B cell (primary cell): ENCODE measurements at regions not wholly inside any gene's neighbourhood (a gene's known extent, or its start where the extent isn't known, plus 50 kb on each side); places are given as distances from the start of the nearest gene placed in this dataset.

ENCODE experiments used
- ATAC-seq: fragments of 200-7000 bp; cut with Tn5 transposase; one replicate; pipeline ENCODE4 v1.10.0; 2021; ENCODE audit warnings: low read depth, mild to moderate bottlenecking, moderate number of reproducible peaks, moderate library complexity
- CTCF ChIA-PET: fragments of 350-600 bp; sonication (Branson Sonifier 250); formaldehyde crosslinking; loops from one replicate; lab custom pipeline; 2021; ENCODE audit warnings: antibody characterized with exemption, inconsistent platforms; lab: Charles Lee
- POLR2A ChIA-PET: fragments of 350-600 bp; sonication (Branson Sonifier 250); formaldehyde crosslinking; loops from one replicate; lab custom pipeline; 2021; ENCODE audit warnings: antibody characterized with exemption; lab: Charles Lee
- DNase-seq: peaks from one replicate; pipeline ENCODE4 v3.0.0; 2013
- H2AFZ ChIP-seq: 2 replicates; pipeline ENCODE4 v1.6.1; 2012; ENCODE audit warnings: mild to moderate bottlenecking, low read depth, low read length; ENCODE audit not compliant: insufficient read depth, poor library complexity, severe bottlenecking
- H3K27ac ChIP-seq, 2 donors: 1 replicate in 1 of 2; 2 replicates in 1 of 2; pipeline ENCODE4 v1.5.1; 2012 to 2013; ENCODE audit warnings: low read length in 2 of 2, mild to moderate bottlenecking in 2 of 2, moderate library complexity in 1 of 2
- H3K27me3 ChIP-seq, 4 experiments: fragments of 200-600 bp in 1 of 4; sonication (generic) in 1 of 4; replicated peaks in 1 of 4; 1 replicate in 2 of 4; 2 replicates in 2 of 4; pipeline versions ENCODE4 v1.6.1 to v1.7.0; 2013 to 2016; ENCODE audit warnings: low read length in 3 of 4, mild to moderate bottlenecking in 2 of 4, mixed read lengths in 1 of 4, moderate library complexity in 1 of 4; ENCODE audit not compliant: insufficient read depth in 4 of 4, control insufficient read depth in 3 of 4; ENCODE audit errors: control extremely low read depth in 1 of 4
- H3K36me3 ChIP-seq, 2 experiments: replicated peaks in 1 of 2; 1 replicate in 1 of 2; 2 replicates in 1 of 2; pipeline versions ENCODE4 v1.6.1 to v1.7.1; 2013; ENCODE audit warnings: low read length in 1 of 2; ENCODE audit not compliant: insufficient read depth in 2 of 2, control insufficient read depth in 1 of 2; ENCODE audit errors: control extremely low read depth in 1 of 2, extremely low read depth in 1 of 2
- H3K4me1 ChIP-seq, 2 donors: fragments of 200-600 bp in 1 of 2; sonication (generic) in 1 of 2; 1 replicate in 1 of 2; 2 replicates in 1 of 2; pipeline versions ENCODE4 v1.5.1 to v1.6.1; 2013 to 2017; ENCODE audit warnings: low read length in 2 of 2; ENCODE audit not compliant: control insufficient read depth in 2 of 2, insufficient read depth in 2 of 2
- H3K4me2 ChIP-seq: replicated peaks from 2 replicates; pipeline ENCODE3; 2012; ENCODE audit warnings: mild to moderate bottlenecking, low read depth, low read length; ENCODE audit not compliant: poor library complexity, severe bottlenecking
- H3K4me3 ChIP-seq, 5 experiments: fragments of 200-600 bp in 1 of 5; sonication (generic) in 1 of 5; 1 replicate in 3 of 5; 2 replicates in 2 of 5; pipeline versions ENCODE4 v1.5.1 to v1.7.0; 2011 to 2016; ENCODE audit warnings: low read length in 4 of 5, mild to moderate bottlenecking in 4 of 5, low read depth in 2 of 5, control low read depth in 1 of 5, moderate library complexity in 1 of 5; ENCODE audit not compliant: insufficient read depth in 1 of 5; ENCODE audit errors: control extremely low read depth in 1 of 5, extremely low read depth in 1 of 5
- H3K79me2 ChIP-seq: fragments of 200-600 bp; sonication (generic); one replicate; pipeline ENCODE4 v1.6.0; 2016; ENCODE audit warnings: low read length; ENCODE audit not compliant: control insufficient read depth, insufficient read depth
- H3K9ac ChIP-seq: fragments of 200-600 bp; sonication (generic); 2 replicates; pipeline ENCODE4 v1.6.1; 2017; ENCODE audit warnings: mild to moderate bottlenecking, low read length, moderate library complexity
- H3K9me3 ChIP-seq, 3 donors: one replicate each; pipeline versions ENCODE4 v1.6.1 to v1.7.1; 2013; ENCODE audit warnings: low read length in 2 of 3; ENCODE audit not compliant: control insufficient read depth in 2 of 3, insufficient read depth in 1 of 3; ENCODE audit errors: control extremely low read depth in 1 of 3
- H4K20me1 ChIP-seq: 2 replicates; pipeline ENCODE4 v1.6.0; 2012; ENCODE audit warnings: mild to moderate bottlenecking, low read length; ENCODE audit not compliant: insufficient read depth, control insufficient read depth, poor library complexity, severe bottlenecking
- H3K27ac Mint-ChIP-seq: one replicate; pipeline ENCODE4 v1.8.0; 2021; ENCODE audit warnings: mixed read lengths
- H3K27me3 Mint-ChIP-seq: one replicate; pipeline ENCODE4 v1.8.0; 2021; ENCODE audit warnings: mixed read lengths
- H3K4me1 Mint-ChIP-seq: one replicate; pipeline ENCODE4 v1.8.0; 2021; ENCODE audit warnings: mixed read lengths
- H3K4me3 Mint-ChIP-seq: one replicate; pipeline ENCODE4 v1.8.0; 2021; ENCODE audit warnings: mixed read lengths
- H3K9me3 Mint-ChIP-seq: one replicate; pipeline ENCODE4 v1.8.0; 2022; ENCODE audit warnings: mixed read lengths; ENCODE audit not compliant: insufficient read depth
- CTCF ChIP-seq: fragments of 200-600 bp; IDR thresholded peaks from one replicate; pipeline ENCODE4 v1.8.0; 2022; ENCODE audit warnings: antibody characterized with exemption, mild to moderate bottlenecking
- EZH2 ChIP-seq: IDR thresholded peaks from 2 replicates; pipeline ENCODE4 v1.6.1; 2012; ENCODE audit warnings: borderline replicate concordance, low read depth, mild to moderate bottlenecking, moderate library complexity, low read length; ENCODE audit not compliant: insufficient read depth, poor library complexity, severe bottlenecking
- WGBS: methylation state at CpG from one replicate; pipeline ENCODE4 v1.1.5; 2013; ENCODE audit warnings: missing lambda C conversion rate; ENCODE audit not compliant: insufficient coverage; 5-methylcytosine and 5-hydroxymethylcytosine counted together
- intact Hi-C: fragments of 100-400 bp; cut with micrococcal nuclease; formaldehyde crosslinking; loops from one replicate; pipeline ENCODE4 v1.10.0; 2022

- H3K79me2 ChIP-seq, result no peaks in the 10 kb centered on the region
- 88% methylated on average over 2 of the region's 6 CpGs for WGBS
- H3K4me1 Mint-ChIP-seq, result no peaks in the 10 kb centered on the region
- POLR2A ChIA-PET, result no interaction called here
- H3K9ac ChIP-seq, result no peak overlapping the region
- peaks cover 0 to 1% (median 0%) of the 10 kb centered on the region in 3 donors for H3K9me3 ChIP-seq
- H3K27ac Mint-ChIP-seq, result no peak overlapping the region
- no peak overlapping the region for H2AFZ ChIP-seq
- CTCF ChIA-PET, result no interaction called here
- no peaks in the 10 kb centered on the region for H3K27me3 Mint-ChIP-seq
- peaks cover 4% of the 10 kb centered on the region for H3K9me3 Mint-ChIP-seq
- intact Hi-C loops, result no loop called here
- DNase-seq, result no peak
- no peak for ATAC-seq
- H3K27ac ChIP-seq, result no peak overlapping the region
- H3K4me3 ChIP-seq, result no peak overlapping the region
- no peak overlapping the region for H3K4me3 Mint-ChIP-seq
- no peak for TF ChIP-seq EZH2
- no peak for TF ChIP-seq CTCF
- no peaks in the 10 kb centered on the region for H3K36me3 ChIP-seq
- H3K4me2 ChIP-seq, result no peak overlapping the region
- no peaks in the 10 kb centered on the region for H3K4me1 ChIP-seq
- H4K20me1 ChIP-seq, result no peaks in the 10 kb centered on the region
- H3K27me3 ChIP-seq, result no peaks in the 10 kb centered on the region
These were observed 671.0 kb downstream of the VRK1 start for GRCh38 chr14:97468220-97468619.

GRCh38 chr14:97477353-97477752, 680.2 kb downstream of the VRK1 start:
- no peaks in the 10 kb centered on the region for H3K36me3 ChIP-seq
- H3K4me3 ChIP-seq, result no peak overlapping the region
- H3K4me2 ChIP-seq, result no peak overlapping the region
- H3K4me1 ChIP-seq, result no peaks in the 10 kb centered on the region
- H3K27ac ChIP-seq, result no peak overlapping the region
- H4K20me1 ChIP-seq, result no peaks in the 10 kb centered on the region
- no peaks in the 10 kb centered on the region for H3K9me3 ChIP-seq
- ChIA-PET POLR2A (no interaction called here), CTCF (no interaction called here)
- Mint-ChIP-seq H3K27me3 (no peaks in the 10 kb centered on the region), H3K27ac (no peak overlapping the region), H3K4me1 (no peaks in the 10 kb centered on the region), H3K9me3 (no peaks in the 10 kb centered on the region), H3K4me3 (no peak overlapping the region)
- intact Hi-C loops, result no loop called here
- H3K9ac ChIP-seq, result no peak overlapping the region
- no peak for ATAC-seq
- WGBS, result 81% methylated on average over 2 of the region's 4 CpGs
- TF ChIP-seq CTCF (no peak), EZH2 (no peak)
- H2AFZ ChIP-seq, result no peak overlapping the region
- DNase-seq, result no peak
- no peaks in the 10 kb centered on the region for H3K79me2 ChIP-seq
- H3K27me3 ChIP-seq, result no peaks in the 10 kb centered on the region
